ENCODE measurements at regions not wholly inside any gene's neighbourhood (a gene's known extent, or its start where the extent isn't known, plus 50 kb on each side); places are given as distances from the start of the nearest gene placed in this dataset.

DNA sequence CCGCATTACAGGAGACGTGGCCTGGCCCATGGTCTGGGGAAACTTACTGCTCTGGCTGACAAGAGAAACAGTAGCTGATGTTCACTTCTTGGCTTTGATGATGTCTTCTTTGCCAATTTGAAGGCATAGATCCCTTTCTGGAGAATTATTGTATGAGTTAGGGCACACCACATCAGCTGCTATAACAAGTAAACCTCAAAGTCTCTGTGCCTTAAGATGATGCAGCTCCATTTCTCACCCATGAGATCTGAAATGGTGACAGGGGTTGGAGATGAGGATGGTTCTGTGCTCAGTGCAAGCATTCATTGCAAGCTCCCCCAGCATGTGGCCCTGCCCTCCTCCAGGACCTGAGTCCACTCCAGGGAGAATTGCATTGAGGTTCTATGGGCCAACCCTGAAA is 157.4 kb downstream of the IRX5 start:
- TF ChIP-seq, protein P1, sequence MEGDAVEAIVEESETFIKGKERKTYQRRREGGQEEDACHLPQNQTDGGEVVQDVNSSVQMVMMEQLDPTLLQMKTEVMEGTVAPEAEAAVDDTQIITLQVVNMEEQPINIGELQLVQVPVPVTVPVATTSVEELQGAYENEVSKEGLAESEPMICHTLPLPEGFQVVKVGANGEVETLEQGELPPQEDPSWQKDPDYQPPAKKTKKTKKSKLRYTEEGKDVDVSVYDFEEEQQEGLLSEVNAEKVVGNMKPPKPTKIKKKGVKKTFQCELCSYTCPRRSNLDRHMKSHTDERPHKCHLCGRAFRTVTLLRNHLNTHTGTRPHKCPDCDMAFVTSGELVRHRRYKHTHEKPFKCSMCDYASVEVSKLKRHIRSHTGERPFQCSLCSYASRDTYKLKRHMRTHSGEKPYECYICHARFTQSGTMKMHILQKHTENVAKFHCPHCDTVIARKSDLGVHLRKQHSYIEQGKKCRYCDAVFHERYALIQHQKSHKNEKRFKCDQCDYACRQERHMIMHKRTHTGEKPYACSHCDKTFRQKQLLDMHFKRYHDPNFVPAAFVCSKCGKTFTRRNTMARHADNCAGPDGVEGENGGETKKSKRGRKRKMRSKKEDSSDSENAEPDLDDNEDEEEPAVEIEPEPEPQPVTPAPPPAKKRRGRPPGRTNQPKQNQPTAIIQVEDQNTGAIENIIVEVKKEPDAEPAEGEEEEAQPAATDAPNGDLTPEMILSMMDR (IDR thresholded peaks at IDR 0.05; ENCODE audit: low read depth, low read length): no peak
- no peak for TF ChIP-seq POLR2A (IDR thresholded peaks at IDR 0.05; ENCODE audit: extremely low read depth, insufficient read length)

Data from NB4 (cell line).